ENCODE measurements at regions not wholly inside any gene's neighbourhood (a gene's known extent, or its start where the extent isn't known, plus 50 kb on each side); places are given as distances from the start of the nearest gene placed in this dataset.

- TF ChIP-seq JUND (IDR thresholded peaks at IDR 0.05), result no peak
- no peak for TF ChIP-seq EZH2phosphoT487 (IDR thresholded peaks at IDR 0.05; ENCODE audit: borderline replicate concordance)
- TF ChIP-seq EGR1 (IDR thresholded peaks at IDR 0.05; ENCODE audit: low read depth), result no peak
- TF ChIP-seq ELF1 (IDR thresholded peaks at IDR 0.05; ENCODE audit: borderline replicate concordance, low read depth), result no peak
- TF ChIP-seq CEBPB (IDR thresholded peaks at IDR 0.05; ENCODE audit: low read depth), result no peak
- TF ChIP-seq POLR2A (IDR thresholded peaks at IDR 0.05; ENCODE audit: borderline replicate concordance, extremely low read depth, insufficient read depth, insufficient read length), result no peak
- ChIA-PET RAD21 (ENCODE audit: low non-redundant PET in 1 of 2, low total read pairs in 2 of 2, uncharacterized antibody in 2 of 2, unreplicated experiment in 2 of 2) (no interaction called here), POLR2A (no interaction called here), CTCF (no interaction called here)
- no peaks in the 10 kb centered on the region for H3K79me2 ChIP-seq (ENCODE audit: insufficient read depth, low read length)
- intact Hi-C loops (cut with micrococcal nuclease), result no loop called here
- H3K27ac ChIP-seq (ENCODE audit: low read depth, low read length), result no peak overlapping the region
- no TSS peak for BruUV-seq (replicated peaks)
- H3K4me1 ChIP-seq (ENCODE audit: control insufficient read depth in 1 of 2, insufficient read depth in 2 of 2, low read length in 2 of 2), result peaks cover 0 to 6% of the 10 kb centered on the region in 2 experiments; a peak in 1 of 4 replicates
- no peaks in the 10 kb centered on the region for H3K27me3 ChIP-seq (ENCODE audit: insufficient read depth, low read length)
- H3K36me3 ChIP-seq (ENCODE audit: control insufficient read depth in 1 of 2, insufficient read depth in 2 of 2, low read length in 2 of 2), result no peaks in the 10 kb centered on the region
- no peak overlapping the region for H3K4me2 ChIP-seq (ENCODE audit: low read length)
- no peaks in the 10 kb centered on the region for H4K20me1 ChIP-seq (ENCODE audit: insufficient read depth)
- no peaks in the 10 kb centered on the region for H3K9me2 ChIP-seq (ENCODE audit: insufficient read depth)
- DNase-seq (ENCODE audit: low read depth, low spot score) (no peak), ATAC-seq (no peak)
- no peak overlapping the region for H2AFZ ChIP-seq (ENCODE audit: low read depth, low read length, poor library complexity, severe bottlenecking)
- H3K4me3 ChIP-seq (replicated peaks in 1 of 2; ENCODE audit: low read depth in 1 of 2, low read length in 2 of 2), result no peak overlapping the region
- H3K9me3 ChIP-seq (ENCODE audit: control insufficient read depth in 1 of 2, insufficient read depth in 1 of 2, low read depth in 1 of 2, low read length in 2 of 2), result no peaks in the 10 kb centered on the region
- no peak overlapping the region for H3K9ac ChIP-seq (ENCODE audit: low read length)
Observed at GRCh38 chr6:78701407-78701806, 165.9 kb upstream of the IRAK1BP1 start.

- H3K79me2 ChIP-seq (ENCODE audit: insufficient read depth, low read length), result no peaks in the 10 kb centered on the region
- no peaks in the 10 kb centered on the region for H3K36me3 ChIP-seq (ENCODE audit: control insufficient read depth in 1 of 2, insufficient read depth in 2 of 2, low read length in 2 of 2)
- H3K4me2 ChIP-seq (ENCODE audit: low read length), result no peak overlapping the region
- ATAC-seq (no peak), DNase-seq (ENCODE audit: low read depth, low spot score) (no peak)
- ChIA-PET RAD21 (ENCODE audit: low non-redundant PET in 1 of 2, low total read pairs in 2 of 2, uncharacterized antibody in 2 of 2, unreplicated experiment in 2 of 2) (no interaction called here), POLR2A (no interaction called here), CTCF (no interaction called here)
- BruUV-seq (replicated peaks), result no TSS peak
- no peak overlapping the region for H3K9ac ChIP-seq (ENCODE audit: low read length)
- H3K4me1 ChIP-seq (ENCODE audit: control insufficient read depth in 1 of 2, insufficient read depth in 2 of 2, low read length in 2 of 2), result no peaks in the 10 kb centered on the region
- no peaks in the 10 kb centered on the region for H3K9me3 ChIP-seq (ENCODE audit: control insufficient read depth in 1 of 2, insufficient read depth in 1 of 2, low read depth in 1 of 2, low read length in 2 of 2)
- H3K27me3 ChIP-seq (ENCODE audit: insufficient read depth, low read length), result no peaks in the 10 kb centered on the region
- no peaks in the 10 kb centered on the region for H4K20me1 ChIP-seq (ENCODE audit: insufficient read depth)
- no peak overlapping the region for H2AFZ ChIP-seq (ENCODE audit: low read depth, low read length, poor library complexity, severe bottlenecking)
- no peak overlapping the region for H3K27ac ChIP-seq (ENCODE audit: low read depth, low read length)
- TF ChIP-seq ZBTB33 (IDR thresholded peaks at IDR 0.05; ENCODE audit: extremely low read depth, insufficient replicate concordance, low read length) (no peak), CTCF (IDR thresholded peaks at IDR 0.05 in 2 of 3, conservative IDR thresholded peaks at IDR 0.05 in 1 of 3; ENCODE audit: borderline replicate concordance in 1 of 3, insufficient read depth in 1 of 3, low read depth in 2 of 3, low read length in 2 of 3) (0 out of 6 replicates have a peak, but pooled peaks of 1 of the 3 experiments have one; percentile 12), TCF7L2 (IDR thresholded peaks at IDR 0.05; ENCODE audit: borderline replicate concordance, extremely low read depth, insufficient read depth, insufficient read length) (no peak), RAD21 (IDR thresholded peaks at IDR 0.05; ENCODE audit: low read depth) (no peak)
- no peak overlapping the region for H3K4me3 ChIP-seq (replicated peaks in 1 of 2; ENCODE audit: low read depth in 1 of 2, low read length in 2 of 2)
- intact Hi-C loops (cut with micrococcal nuclease), result no loop called here
- H3K9me2 ChIP-seq (ENCODE audit: insufficient read depth), result no peaks in the 10 kb centered on the region
Observed at GRCh38 chr6:78709021-78709420, 158.3 kb upstream of the IRAK1BP1 start.
